Stomach (tissue), 8 donors: ENCODE measurements at regions not wholly inside any gene's neighbourhood (a gene's known extent, or its start where the extent isn't known, plus 50 kb on each side); places are given as distances from the start of the nearest gene placed in this dataset.

Experiments used
- DNase-seq, 2 donors: peaks; one replicate each; pipeline versions ENCODE4 v3.0.0 to v3.0.0-alpha.2; 2013 to 2019
- H3K27ac ChIP-seq, 5 donors: fragments of 200-600 bp in 4 of 5; sonication (generic) in 4 of 5; one replicate each; pipeline ENCODE4 v1.5.1; 2013 to 2019; ENCODE audit warnings: mild to moderate bottlenecking in 1 of 5, moderate library complexity in 1 of 5
- H3K27me3 ChIP-seq, 3 donors: fragments of 200-600 bp; sonication (generic); one replicate each; pipeline ENCODE4 v1.5.1; 2017 to 2019; ENCODE audit warnings: mixed run types in 1 of 3
- H3K36me3 ChIP-seq, 4 donors: fragments of 200-600 bp; sonication (generic); 1 replicate in 3 of 4; 2 replicates in 1 of 4; pipeline ENCODE4 v1.5.1; 2016 to 2019
- H3K4me1 ChIP-seq, 4 donors: fragments of 200-600 bp; sonication (generic); one replicate each; pipeline ENCODE4 v1.5.1; 2016 to 2019
- H3K4me3 ChIP-seq, 4 donors: fragments of 200-600 bp; sonication (generic) in 3 of 4; one replicate each; pipeline ENCODE4 v1.5.1; 2016 to 2019; ENCODE audit warnings: mild to moderate bottlenecking in 1 of 4
- H3K9me3 ChIP-seq, 4 donors: fragments of 200-600 bp; sonication (generic); one replicate each; pipeline ENCODE4 v1.5.1; 2016 to 2019
- EP300 ChIP-seq: sonication (generic); formaldehyde crosslinking; IDR thresholded peaks from one replicate; pipeline ENCODE4 v1.6.1; 2017; ENCODE audit warnings: antibody characterized with exemption
- POLR2A ChIP-seq, 4 donors: fragments of 450-650 bp; IDR thresholded peaks; one replicate each; pipeline ENCODE4 v1.6.1; 2016; ENCODE audit warnings: antibody characterized with exemption in 4 of 4, control low read depth in 2 of 4, mild to moderate bottlenecking in 1 of 4, moderate library complexity in 1 of 4
- POLR2AphosphoS5 ChIP-seq, 3 donors: sonication (generic); formaldehyde crosslinking; IDR thresholded peaks; one replicate each; pipeline ENCODE4 v1.6.1; 2016; ENCODE audit warnings: antibody characterized with exemption in 3 of 3
- WGBS, 5 donors: extraction: QIAGEN DNeasy Blood & Tissue Kit in 3 of 5; methylation state at CpG; one replicate each; pipeline versions ENCODE4 v1.1.5 to v1.1.7; 2013 to 2018; 5-methylcytosine and 5-hydroxymethylcytosine counted together
- intact Hi-C: fragments of 100-400 bp; cut with DNase I; formaldehyde crosslinking; loops from one replicate; pipeline ENCODE4 v1.15.1; 2023; ENCODE audit warnings: low total_unique reads
- TF ChIP-seq, protein P1 (sequence below), 7 experiments: fragments of 450-650 bp in 4 of 7; fragments of 200-600 bp in 3 of 7; sonication (generic) in 3 of 7; IDR thresholded peaks; one replicate each; pipeline ENCODE4 v1.5.1; 2016 to 2019; ENCODE audit warnings: antibody characterized with exemption in 7 of 7, control low read depth in 2 of 7, mild to moderate bottlenecking in 1 of 7
- donor health status: healthy with polysubstance abuse.
- donor health status: Bipolar disorder and iron deficiency.
- donor health status: healthy.

DNA sequence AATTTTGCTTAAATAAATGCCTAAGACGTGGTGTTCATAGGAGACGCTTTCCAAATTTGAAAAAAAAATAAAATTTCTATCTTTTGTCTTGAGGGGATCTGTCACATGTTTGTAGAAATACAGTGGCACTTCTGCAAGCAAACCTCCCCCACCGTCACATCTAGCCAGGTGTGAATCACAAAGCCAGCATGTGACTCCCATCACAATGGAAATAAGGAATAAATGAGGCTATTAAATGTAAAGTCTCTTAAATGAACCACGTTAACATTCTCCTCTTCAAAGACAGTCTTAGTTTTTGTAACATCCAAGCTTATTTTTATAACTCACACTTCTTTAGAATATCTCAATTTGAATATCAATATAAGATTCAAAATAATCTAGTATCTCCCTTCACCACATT lies 63.0 kb upstream of the CCSER1 start:
- TF ChIP-seq POLR2A (IDR thresholded peaks at IDR 0.05) (no peak), POLR2AphosphoS5 (IDR thresholded peaks at IDR 0.05) (no peak), EP300 (no peak)
- TF ChIP-seq, protein P1, sequence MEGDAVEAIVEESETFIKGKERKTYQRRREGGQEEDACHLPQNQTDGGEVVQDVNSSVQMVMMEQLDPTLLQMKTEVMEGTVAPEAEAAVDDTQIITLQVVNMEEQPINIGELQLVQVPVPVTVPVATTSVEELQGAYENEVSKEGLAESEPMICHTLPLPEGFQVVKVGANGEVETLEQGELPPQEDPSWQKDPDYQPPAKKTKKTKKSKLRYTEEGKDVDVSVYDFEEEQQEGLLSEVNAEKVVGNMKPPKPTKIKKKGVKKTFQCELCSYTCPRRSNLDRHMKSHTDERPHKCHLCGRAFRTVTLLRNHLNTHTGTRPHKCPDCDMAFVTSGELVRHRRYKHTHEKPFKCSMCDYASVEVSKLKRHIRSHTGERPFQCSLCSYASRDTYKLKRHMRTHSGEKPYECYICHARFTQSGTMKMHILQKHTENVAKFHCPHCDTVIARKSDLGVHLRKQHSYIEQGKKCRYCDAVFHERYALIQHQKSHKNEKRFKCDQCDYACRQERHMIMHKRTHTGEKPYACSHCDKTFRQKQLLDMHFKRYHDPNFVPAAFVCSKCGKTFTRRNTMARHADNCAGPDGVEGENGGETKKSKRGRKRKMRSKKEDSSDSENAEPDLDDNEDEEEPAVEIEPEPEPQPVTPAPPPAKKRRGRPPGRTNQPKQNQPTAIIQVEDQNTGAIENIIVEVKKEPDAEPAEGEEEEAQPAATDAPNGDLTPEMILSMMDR (IDR thresholded peaks at IDR 0.05): no peak
- Histone ChIP-seq H3K9me3 (no peaks in the 10 kb centered on the region), H3K4me3 (no peak overlapping the region), H3K36me3 (no peaks in the 10 kb centered on the region), H3K4me1 (no peaks in the 10 kb centered on the region), H3K27me3 (no peaks in the 10 kb centered on the region), H3K27ac (no peak overlapping the region)
- intact Hi-C loops: no loop called here
- WGBS, 5 donors: 79 to 87% (median 85%) methylated on average over 4 of the region's 4 CpGs
- DNase-seq: no peak

- Histone ChIP-seq H3K27me3 (no peaks in the 10 kb centered on the region), H3K9me3 (no peaks in the 10 kb centered on the region), H3K27ac (no peak overlapping the region), H3K4me3 (no peak overlapping the region), H3K36me3 (no peaks in the 10 kb centered on the region), H3K4me1 (no peaks in the 10 kb centered on the region)
- intact Hi-C loops: no loop called here
- WGBS, 5 donors: 91 to 100% (median 92%) methylated on average over 1 of the region's 1 CpG
- peak in 1 of 2 donors; percentile 30 for DNase-seq
- TF ChIP-seq, protein P1 (IDR thresholded peaks at IDR 0.05): no peak
- TF ChIP-seq EP300 (no peak), POLR2AphosphoS5 (IDR thresholded peaks at IDR 0.05) (no peak), POLR2A (IDR thresholded peaks at IDR 0.05) (no peak)
Observed at GRCh38 chr4:90069151-90069550, 58.0 kb upstream of the CCSER1 start.

- intact Hi-C loops: no loop called here
- Histone ChIP-seq H3K9me3 (no peaks in the 10 kb centered on the region), H3K36me3 (no peaks in the 10 kb centered on the region), H3K4me1 (no peaks in the 10 kb centered on the region), H3K4me3 (no peak overlapping the region), H3K27ac (no peak overlapping the region), H3K27me3 (no peaks in the 10 kb centered on the region)
- TF ChIP-seq POLR2A (IDR thresholded peaks at IDR 0.05) (no peak), POLR2AphosphoS5 (IDR thresholded peaks at IDR 0.05) (no peak), EP300 (no peak)
- TF ChIP-seq, protein P1 (IDR thresholded peaks at IDR 0.05): no peak
- WGBS, 5 donors: 66 to 75% (median 72%) methylated on average over 11 of the region's 11 CpGs
- DNase-seq: no peak
Observed at GRCh38 chr4:90071289-90072235, 55.6 kb upstream of the CCSER1 start.

GRCh38 chr4:90074322-90074886 lies 52.8 kb upstream of the CCSER1 start:
- H3K4me1 ChIP-seq: no peaks in the 10 kb centered on the region
- WGBS, 5 donors: 58 to 75% (median 61%) methylated on average over 3 of the region's 3 CpGs
- H3K36me3 ChIP-seq: no peaks in the 10 kb centered on the region
- peak in 1 of 2 donors; percentile 12 for DNase-seq
- TF ChIP-seq EP300: no peak
- no peak for TF ChIP-seq POLR2A (IDR thresholded peaks at IDR 0.05)
- TF ChIP-seq, protein P1 (IDR thresholded peaks at IDR 0.05): no peak
- no peak for TF ChIP-seq POLR2AphosphoS5 (IDR thresholded peaks at IDR 0.05)
- no peak overlapping the region for H3K4me3 ChIP-seq
- no peaks in the 10 kb centered on the region for H3K27me3 ChIP-seq
- H3K27ac ChIP-seq: no peak overlapping the region
- H3K9me3 ChIP-seq: no peaks in the 10 kb centered on the region
- intact Hi-C loops: no loop called here
